ENCODE measurements at regions not wholly inside any gene's neighbourhood (a gene's known extent, or its start where the extent isn't known, plus 50 kb on each side); places are given as distances from the start of the nearest gene placed in this dataset.
A peak's percentile ranks its signal among the peaks of the same experiment; 100 is the strongest.

DNA sequence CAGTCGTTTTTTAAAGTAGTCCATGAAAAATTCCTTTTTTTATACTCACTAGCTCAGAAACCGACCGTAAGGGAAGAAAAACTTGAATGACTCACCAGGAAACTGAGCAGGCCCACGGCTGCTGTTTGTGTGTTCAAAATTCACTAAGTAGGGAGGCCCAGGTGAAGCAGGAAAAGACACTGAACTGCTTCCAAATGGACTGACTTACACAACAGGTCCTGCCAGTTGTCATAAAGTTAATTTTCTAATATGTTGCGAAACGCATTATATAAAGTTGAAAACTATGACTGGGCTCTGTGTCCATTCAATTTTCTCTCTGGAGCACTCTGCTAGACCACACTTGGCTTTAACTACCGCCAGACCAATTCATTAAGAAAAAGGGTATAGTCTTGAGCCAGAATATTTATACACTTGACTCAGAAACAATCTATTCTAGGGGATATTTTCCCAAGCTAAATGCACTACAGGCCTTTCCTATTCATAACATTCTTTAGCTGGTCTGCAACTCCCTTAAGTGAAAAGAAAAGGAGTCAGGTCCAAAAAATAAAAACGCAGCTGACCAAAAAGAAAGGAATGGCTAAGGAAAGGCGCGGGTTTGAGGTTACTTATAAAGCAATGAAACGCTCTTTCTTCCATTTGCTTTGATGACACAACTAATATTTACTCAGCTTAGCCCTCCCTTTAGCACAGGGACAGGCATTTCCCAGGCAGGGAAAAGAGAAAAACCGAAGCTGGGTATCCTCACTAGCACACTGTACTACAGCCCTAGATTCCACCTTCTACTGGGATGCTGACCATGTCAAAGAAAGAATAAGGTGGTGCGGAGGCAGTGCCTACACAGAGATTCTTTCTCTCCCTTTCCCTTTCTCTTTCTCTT lies 306.3 kb upstream of the ESRRG start:
- ATAC-seq (peak; percentile 86 to 94), DNase-seq (peak; percentile 50)
- no peaks in the 10 kb centered on the region for H3K4me1 ChIP-seq
- H3K27ac ChIP-seq, result peak overlapping the region; percentile 44
- no peak overlapping the region for H3K4me3 ChIP-seq
- intact Hi-C loops (cut with DNase I), result no loop called here
- no peak for TF ChIP-seq CTCF (IDR thresholded peaks at IDR 0.05)
- H3K27me3 ChIP-seq (ENCODE audit: low read depth), result no peaks in the 10 kb centered on the region
- no peaks in the 10 kb centered on the region for H3K36me3 ChIP-seq
- H3K9me3 ChIP-seq, result no peaks in the 10 kb centered on the region

- no peak for TF ChIP-seq CTCF (IDR thresholded peaks at IDR 0.05)
- H3K27ac ChIP-seq, result no peak overlapping the region
- no peak overlapping the region for H3K4me3 ChIP-seq
- no peaks in the 10 kb centered on the region for H3K36me3 ChIP-seq
- intact Hi-C loops (cut with DNase I), result no loop called here
- H3K9me3 ChIP-seq, result no peaks in the 10 kb centered on the region
- no peaks in the 10 kb centered on the region for H3K4me1 ChIP-seq
- DNase-seq (no peak), ATAC-seq (no peak)
- H3K27me3 ChIP-seq (ENCODE audit: low read depth), result no peaks in the 10 kb centered on the region
Measured at GRCh38 chr1:217027403-217028080, 304.3 kb upstream of the ESRRG start.

DNA sequence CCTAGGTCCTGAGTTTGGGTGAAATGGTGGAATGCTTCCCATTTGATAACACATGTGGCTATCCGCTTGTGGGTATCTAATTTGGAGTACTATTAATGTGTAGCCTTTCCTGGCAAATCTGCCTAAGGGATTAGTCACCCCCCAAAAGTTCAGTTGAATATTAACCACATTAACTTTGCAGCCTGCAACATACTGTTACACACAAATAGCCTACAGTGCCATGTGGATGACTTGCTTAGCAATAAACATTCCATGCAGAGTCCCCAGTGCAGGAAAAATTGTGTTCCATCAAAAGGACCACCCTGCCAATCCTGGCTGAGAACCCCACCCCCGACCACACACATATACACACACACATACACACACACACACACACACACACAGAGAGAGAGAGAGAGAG lies 303.3 kb upstream of the ESRRG start:
- Histone ChIP-seq H3K4me3 (no peak overlapping the region), H3K9me3 (no peaks in the 10 kb centered on the region), H3K27ac (no peak overlapping the region), H3K36me3 (no peaks in the 10 kb centered on the region), H3K27me3 (ENCODE audit: low read depth) (no peaks in the 10 kb centered on the region), H3K4me1 (no peaks in the 10 kb centered on the region)
- no peak for TF ChIP-seq CTCF (IDR thresholded peaks at IDR 0.05)
- no peak for DNase-seq
- intact Hi-C loops (cut with DNase I), result no loop called here
- no peak for ATAC-seq

GRCh38 chr1:217025381-217025780 lies 302.2 kb upstream of the ESRRG start:
- no peak for ATAC-seq
- H3K27me3 ChIP-seq (ENCODE audit: low read depth), result no peaks in the 10 kb centered on the region
- TF ChIP-seq CTCF (IDR thresholded peaks at IDR 0.05), result no peak
- DNase-seq, result no peak
- H3K9me3 ChIP-seq, result no peaks in the 10 kb centered on the region
- no peaks in the 10 kb centered on the region for H3K36me3 ChIP-seq
- no peak overlapping the region for H3K4me3 ChIP-seq
- intact Hi-C loops (cut with DNase I), result no loop called here
- H3K27ac ChIP-seq, result no peak overlapping the region
- H3K4me1 ChIP-seq, result no peaks in the 10 kb centered on the region

- intact Hi-C loops (cut with DNase I), result no loop called here
- DNase-seq (no peak), ATAC-seq (no peak)
- Histone ChIP-seq H3K4me3 (no peak overlapping the region), H3K4me1 (no peaks in the 10 kb centered on the region), H3K9me3 (no peaks in the 10 kb centered on the region), H3K27me3 (ENCODE audit: low read depth) (no peaks in the 10 kb centered on the region), H3K36me3 (no peaks in the 10 kb centered on the region), H3K27ac (no peak overlapping the region)
- TF ChIP-seq CTCF (IDR thresholded peaks at IDR 0.05), result no peak
Measured at GRCh38 chr1:217024911-217025310, 301.7 kb upstream of the ESRRG start.

Measured in lower lobe of right lung (tissue), 2 donors.